ENCODE measurements at regions not wholly inside any gene's neighbourhood (a gene's known extent, or its start where the extent isn't known, plus 50 kb on each side); places are given as distances from the start of the nearest gene placed in this dataset.
"Not testable (repeated sequence)": the region's sequence is repeated elsewhere in the genome, so short reads cannot be mapped to it uniquely, and the experiment has no call there.

DNA sequence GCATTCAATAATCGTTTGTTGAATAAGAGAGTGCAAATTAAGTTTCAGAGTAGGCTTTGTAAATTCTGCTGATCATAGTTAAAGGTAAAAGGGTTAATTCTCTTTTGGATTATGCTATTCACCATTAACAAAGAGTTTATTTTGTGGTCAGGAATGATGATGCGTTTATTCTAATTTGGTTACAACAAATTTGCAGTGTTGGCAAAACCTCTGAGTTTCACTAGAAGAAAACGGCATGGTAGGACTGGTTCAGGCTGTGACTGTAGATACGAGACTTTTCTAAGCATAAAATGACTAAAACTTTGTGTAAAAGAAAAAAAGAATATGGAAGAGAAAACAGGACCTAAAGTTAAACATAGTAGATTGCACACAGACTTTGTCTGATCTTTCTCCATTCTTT is 234.7 kb downstream of the TLR4 start:
- no peak for DNase-seq (ENCODE audit: low spot score)

DNA sequence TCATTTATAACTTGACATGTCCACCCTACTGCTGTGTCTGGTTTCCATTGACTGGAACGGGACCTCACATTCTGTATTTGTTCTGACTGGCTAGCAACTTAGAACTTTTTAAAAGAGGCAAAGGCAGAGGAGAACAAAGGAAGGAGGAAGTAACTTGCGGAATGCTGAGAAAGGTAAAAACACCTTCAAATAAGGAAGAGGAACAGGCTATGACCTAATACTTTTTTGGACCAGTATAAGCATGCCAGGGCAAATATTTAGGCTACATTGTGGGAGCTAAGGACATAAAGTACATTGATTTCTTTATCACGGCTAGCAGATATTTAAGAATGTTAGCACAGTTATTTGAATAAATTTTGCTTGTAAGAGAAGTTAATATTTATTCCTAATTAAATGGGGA is 240.5 kb downstream of the TLR4 start:
- DNase-seq (ENCODE audit: low spot score) = not testable (repeated sequence)

DNA sequence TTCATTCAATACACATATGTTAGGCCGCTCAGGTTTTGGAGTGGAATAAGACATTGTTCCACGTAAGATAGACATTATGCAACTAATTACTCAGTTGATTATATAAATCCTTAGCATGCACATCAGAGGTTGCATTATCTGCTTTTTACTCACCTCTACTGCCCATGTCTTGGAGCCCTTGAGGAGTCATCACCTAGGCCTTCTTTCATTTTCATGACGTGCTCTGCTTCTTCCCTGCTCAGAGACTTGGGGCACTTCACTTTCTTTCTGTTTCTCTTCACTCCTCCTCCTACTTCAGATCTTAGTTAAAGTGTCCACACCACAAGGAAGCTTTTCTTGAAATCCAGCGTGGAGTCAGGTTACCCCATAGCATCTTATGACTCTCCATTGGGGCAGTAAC is 241.1 kb downstream of the TLR4 start:
- DNase-seq (ENCODE audit: low spot score) = no peak

DNA sequence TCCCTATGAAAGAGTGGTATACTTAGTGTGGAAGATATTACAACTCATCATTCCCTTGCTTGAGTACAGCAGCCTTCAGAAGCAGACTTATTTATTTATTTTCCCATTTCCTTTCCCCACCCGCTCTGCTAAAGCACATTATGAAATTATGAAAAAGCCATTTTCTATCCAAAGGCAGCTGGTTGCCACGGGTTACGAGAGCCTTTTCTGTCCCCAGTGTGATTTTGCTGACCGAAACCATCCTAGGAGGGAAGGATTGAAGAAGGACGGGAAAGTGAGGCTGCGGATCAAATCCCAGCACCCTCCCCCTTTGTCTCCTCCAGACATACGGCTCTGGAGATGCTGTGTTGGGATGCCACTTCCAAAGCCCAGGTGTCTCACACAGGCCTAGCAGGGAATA is 246.9 kb downstream of the TLR4 start:
- no peak for DNase-seq (ENCODE audit: low spot score)

DNA sequence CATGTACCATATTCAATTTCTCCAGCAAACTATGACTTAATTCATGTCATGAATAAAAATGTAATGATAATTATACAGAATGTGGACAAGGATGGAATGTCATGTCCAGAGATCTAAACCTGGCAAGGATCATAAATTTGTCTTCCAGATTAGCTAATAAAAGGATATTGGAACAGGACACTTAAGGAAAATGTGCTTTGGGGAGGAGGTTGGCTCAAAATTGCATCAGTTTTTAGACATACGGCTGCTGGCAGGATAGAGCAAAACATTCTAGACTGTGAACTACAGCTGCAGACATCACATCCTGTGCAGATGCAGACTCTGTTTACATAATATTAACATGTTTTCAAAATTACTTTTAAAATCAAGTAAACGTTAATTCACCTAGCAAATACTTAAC is 248.4 kb downstream of the TLR4 start:
- DNase-seq (ENCODE audit: low spot score) = no peak

DNA sequence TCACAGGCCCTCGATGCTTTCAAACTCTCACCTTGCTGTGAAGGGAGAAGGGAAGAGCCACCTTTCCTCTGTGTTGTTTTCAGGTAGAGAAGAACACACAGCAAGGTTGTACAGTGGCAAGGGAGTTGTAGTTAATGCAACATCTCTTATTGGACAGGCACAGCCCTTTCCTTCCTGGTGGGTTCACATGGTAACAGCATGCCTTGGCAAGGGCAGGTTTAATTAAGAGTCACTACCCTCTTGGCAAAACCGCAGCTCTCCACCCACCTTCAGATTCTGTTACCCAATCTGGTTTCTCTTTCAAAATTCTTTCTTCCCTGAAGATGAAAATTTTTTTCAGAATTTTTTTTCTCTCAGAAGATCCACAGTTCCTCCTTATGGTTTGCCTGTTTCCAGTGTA is 253.1 kb downstream of the TLR4 start:
- DNase-seq (ENCODE audit: low spot score) = no peak

DNA sequence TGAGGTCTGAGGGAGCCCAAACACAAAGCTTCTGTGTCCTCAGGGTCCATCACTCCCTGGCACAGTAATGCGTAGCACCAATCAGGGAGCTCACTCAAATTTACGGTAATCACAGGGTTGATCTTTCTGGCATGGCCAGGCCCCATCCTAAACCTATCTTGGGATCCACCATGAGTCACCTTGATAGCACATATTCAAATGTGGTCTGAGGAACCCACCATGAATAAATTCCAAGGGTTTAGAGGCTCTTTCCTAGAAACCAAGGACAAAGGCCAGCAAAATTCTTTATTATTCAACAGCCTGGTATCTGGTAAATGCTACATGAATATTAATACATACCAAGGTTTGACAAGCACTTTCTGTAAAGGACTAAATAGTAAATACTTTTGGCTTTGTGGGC is 254.5 kb downstream of the TLR4 start:
- no peak for DNase-seq (ENCODE audit: low spot score)

DNA sequence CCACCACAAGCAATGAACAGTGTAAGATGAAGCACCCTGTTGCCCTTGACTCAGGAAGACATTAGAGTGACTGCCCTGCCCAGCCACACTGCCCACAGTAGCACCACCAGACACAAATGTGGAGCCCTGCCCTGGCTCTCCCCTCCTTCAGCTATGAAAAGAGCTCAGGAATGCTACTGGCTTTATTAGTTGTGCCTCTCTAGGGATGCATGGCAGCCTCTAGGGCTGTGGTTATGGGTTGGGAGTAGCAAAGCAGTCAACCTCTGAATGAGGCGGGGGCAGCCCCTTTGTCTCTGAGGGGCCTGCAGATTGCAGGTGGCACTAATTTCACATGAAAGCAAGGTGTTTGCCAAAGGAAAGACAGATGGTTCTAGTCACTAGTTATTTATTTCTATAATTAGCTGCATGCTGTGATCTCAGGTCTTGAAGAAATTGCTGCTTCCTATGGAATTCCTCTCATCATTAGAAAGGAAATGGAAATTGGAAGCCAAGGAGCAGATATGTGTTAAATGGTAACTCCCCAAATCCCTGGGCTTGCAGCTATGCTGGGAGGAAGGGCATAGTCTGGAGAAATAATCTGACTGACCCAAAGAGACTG is 259.4 kb downstream of the TLR4 start:
- DNase-seq (ENCODE audit: low spot score) = no peak

DNA sequence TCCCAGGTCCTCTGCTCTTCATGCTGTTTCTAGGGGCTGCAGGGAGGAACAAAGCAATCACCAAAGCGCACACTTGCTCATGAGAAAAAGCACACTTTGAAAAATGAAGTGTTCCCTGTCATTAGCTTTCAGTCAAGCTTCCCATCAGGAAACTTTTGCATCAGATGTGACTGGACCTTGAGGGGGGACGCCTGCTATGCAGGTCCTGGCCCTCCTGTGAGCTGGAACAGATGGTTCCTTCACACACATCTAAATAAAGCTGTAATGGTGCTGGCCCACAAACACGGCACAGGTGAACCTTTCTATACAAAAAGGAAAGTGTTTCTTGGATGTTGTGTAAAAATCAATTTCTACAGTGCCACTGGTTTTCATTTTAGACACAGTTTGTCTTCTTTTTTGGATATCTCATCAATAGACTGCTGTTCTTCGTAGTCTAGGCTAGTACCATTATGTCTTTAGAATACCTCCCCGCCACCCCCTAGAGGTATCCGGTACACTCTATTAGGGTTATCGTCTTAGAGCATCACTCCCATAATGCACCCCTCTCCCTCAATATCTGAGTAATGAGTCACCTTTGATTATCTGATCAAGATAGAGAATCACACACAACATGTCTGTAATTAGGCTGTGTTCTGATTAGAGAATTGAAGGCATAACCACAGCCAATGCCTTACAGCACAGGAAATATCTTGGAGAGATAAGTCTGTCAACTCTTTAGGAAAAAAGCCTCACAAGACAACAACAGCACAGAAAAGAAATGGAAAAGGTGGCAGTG is 266.3 kb downstream of the TLR4 start:
- no peak for DNase-seq (ENCODE audit: low spot score)

DNA sequence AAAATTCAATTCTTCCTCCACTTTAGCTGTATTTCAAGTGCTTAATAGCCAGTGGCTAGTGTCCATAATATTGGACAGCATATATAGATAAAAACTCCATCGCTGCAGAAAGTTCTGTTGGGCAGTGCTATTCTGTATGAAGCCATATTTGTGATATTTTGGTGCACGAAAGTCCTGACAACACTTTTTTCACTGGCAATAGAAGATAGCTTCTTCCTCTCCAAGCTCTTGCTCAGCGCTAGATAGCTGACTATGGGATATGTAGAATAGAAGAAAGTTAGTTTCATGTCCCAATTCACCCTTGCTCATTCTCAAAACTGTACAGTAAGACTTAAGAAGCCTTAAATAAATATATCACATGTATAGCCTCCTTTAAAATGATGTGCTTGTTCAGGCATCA is 269.9 kb downstream of the TLR4 start:
- no peak for DNase-seq (ENCODE audit: low spot score)

DNA sequence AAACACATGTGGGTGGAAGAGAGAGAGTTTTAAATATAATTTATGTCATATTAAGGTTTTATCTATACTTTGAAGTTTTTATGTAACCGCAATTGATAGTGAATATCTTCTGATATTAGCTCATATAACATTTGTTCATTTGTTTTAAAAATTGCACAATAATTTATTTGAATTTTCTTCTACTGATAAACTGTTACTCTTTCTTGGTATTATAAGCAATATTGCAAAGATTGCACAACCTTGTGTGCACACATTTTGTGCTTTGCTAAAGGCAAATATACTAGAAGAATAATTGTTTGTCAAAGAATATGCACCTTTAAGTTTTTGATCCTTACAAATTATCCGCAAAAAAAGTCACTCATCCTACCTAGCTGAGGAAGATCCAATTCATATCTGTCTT is 275.7 kb downstream of the TLR4 start:
- no peak for DNase-seq (ENCODE audit: low spot score)

DNA sequence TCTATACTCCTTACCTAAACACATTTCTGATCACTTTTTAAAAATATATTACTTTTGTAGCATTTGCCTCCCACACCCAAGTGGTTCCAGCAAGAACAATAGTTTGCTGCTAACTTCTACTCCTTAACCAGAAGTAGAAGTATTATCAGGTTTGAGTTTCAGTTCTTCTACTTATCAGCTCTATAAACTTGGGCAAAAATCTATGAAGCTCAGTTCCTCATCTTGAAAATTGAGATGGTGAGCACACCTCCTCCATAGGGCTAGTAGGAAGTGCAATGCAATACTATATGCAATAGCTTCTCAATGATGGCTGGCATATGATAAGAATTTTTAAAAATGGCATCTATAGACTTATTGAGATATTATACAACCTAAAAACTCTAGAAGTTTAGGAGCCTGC is 283.7 kb downstream of the TLR4 start:
- no peak for DNase-seq (ENCODE audit: low spot score)

DNA sequence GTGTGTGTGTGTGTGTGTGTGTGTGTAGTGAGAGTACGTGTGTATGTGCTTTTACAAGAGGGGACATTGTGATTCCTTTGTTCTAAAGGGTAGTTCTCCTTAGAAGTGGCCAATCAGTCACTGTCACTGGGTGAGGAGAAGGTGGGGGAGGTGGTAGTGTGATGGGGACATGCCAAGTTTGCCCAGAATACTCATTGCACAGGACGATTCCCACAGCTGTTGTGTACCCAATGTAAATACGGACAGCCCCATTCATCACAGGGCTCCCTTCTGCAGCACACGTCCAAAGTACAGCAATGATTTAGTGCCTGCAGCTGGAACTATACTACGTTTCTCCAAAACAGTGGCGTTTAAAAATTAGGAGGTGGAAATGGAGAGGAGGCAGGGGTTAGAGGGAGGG is 287.8 kb downstream of the TLR4 start:
- no peak for DNase-seq (ENCODE audit: low spot score)

DNA sequence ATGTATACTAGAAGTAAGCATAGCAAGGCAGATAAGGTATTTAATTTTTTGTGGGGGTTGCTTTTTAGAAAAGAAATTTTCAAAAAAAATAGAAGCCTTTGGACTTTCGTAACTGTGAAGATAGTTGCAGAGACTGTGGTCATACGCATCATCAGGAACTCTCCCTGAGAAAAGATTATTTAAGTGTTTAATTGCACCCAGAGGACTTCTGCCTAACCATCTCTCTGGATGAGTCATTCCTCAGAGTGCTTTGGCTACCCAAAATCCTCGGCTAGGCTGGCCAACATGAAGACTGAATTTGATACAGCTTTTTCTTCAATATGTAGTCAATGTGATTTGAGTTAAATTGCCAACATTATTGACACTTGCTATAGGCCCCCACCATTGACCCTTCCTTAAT is 296.4 kb downstream of the TLR4 start:
- DNase-seq (ENCODE audit: low spot score) = no peak

DNA sequence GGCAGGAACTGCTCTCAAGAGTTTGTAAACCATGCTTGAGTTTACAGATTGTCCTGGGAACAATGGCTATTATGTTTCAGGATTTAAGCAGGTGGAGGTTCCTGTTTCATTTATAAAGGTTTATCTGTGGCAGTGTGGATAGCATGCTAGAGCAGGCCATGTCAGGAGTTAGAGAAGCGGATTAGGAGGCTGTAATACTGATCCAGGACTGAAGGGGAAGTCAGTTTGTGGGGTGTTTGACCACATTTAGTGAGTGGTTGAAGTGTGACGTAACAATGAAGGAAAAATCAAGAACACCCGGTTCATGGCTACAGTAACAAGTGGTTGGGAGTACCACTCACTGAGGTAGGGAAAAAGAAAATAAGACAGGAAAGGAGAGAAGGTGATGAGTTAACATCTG is 299.0 kb downstream of the TLR4 start:
- no peak for DNase-seq (ENCODE audit: low spot score)

DNA sequence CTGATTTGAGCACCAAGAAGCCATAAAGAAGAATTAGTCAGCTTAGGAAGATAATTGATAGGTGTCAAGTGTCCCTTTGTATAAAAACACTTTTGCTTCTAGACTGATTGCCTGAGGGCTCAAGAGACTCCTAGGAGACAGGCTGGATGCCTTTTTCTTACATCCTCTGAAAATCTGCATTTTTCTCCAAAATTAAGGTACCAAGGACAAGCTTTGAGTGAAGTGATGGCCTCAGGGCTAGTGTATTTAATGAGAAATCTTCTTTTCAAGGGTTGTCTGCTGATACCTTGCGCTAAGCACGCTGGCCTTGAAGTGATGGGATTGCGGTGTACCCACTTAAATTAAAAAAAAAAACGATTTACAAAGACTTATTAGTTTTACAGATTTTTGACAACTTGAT is 304.0 kb downstream of the TLR4 start:
- DNase-seq (ENCODE audit: low spot score) = no peak

DNA sequence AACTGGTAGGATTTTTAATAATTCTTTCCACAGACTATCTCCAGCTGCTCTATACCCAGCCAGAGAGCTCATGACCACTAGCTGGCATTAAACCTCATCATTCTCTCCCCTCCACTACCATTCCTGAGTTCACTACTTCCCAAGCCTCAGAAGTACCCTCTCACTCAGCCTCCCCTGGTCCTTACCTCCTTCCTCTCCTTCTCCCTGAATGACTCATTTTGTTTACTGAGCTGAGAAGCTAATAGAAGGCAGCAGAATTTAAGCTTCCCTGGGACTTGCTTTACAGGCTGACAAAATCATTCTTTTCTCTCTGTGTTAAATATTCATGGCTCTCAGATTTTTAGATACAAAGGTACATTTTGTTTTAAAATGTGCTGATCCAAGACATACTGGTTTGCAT is 305.4 kb downstream of the TLR4 start:
- DNase-seq (ENCODE audit: low spot score) = no peak

DNA sequence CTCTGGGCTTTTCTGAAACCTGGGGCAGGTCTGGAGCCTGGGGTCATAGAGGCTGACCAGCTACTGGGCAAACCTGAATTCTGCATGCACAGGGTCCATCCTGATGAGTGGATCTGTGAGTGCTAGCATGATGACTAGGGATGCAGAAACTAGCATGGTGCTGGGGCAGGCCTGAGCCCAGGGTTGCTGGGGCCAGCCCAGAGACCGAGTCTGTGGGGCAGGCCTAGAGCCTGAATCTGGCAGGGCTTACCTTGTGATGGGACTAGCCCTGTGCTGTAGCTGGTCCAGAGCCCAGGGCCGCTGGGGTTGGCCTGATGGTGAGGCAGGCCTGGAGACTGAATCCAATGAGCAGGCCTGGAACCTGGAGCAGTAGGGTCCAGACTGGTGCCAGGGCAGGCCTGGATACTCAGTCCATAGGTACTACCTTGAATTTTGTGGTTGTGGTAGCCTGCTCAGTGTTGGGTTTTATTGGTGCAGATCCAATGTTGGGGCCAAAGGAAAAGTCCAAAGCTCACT is 313.5 kb downstream of the TLR4 start:
- no peak for DNase-seq (ENCODE audit: low spot score)

DNA sequence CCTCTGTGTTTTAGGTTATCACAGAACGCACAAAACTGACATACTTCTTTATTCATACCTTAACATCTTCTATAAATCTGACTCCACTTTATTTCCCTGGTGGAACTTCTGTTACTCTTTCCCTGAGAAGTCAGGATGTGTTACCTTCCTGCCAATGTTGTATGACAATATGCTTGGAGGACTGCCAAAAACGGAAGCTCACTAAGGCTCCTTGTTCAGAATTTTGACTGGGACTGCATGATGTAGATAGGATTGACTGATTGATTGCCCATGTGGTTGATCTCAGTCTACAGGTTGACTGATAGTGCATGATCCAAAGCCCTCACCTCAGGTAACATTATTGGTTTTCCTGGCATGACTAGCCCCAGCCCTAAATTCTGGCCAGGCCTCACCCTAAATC is 319.4 kb downstream of the TLR4 start:
- no peak for DNase-seq (ENCODE audit: low spot score)

DNA sequence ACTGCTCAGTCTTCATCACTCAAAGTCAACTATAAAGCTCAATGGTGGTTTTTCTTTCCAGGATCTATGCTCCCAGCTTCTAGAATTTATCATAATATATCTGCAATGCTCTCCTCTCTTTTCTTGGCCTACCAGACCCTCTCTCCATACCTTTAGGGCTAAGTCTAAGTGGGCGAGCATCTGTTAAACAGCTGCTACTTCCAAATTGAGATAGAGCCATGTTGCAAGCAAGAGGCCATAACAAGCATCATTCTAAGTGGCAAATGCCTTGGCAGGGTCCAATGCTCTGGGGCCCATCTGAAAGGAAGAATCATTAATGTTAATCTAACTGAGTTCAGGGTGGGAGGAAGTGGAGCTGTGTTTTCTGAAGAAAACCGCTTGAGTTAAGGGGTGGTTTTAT is 324.0 kb downstream of the TLR4 start:
- no peak for DNase-seq (ENCODE audit: low spot score)

DNA sequence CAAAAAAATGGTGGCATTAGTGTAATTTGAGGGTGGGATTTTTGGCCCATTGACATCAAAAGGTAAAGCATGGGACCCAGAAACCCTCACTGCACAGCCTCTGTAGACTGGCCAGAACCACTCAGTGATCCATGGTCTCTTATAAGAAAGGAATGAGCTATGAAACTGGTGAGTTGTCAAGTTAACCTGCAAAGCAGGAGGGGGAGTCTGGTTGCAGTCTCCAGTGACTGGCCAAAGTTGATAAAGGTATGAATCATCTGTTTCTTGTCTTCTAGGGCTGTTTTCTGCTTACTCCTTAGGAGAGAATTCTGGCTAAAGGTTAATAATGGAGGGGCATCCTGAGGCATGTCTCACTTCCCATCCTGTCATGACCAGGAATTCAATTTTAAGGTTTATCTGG is 325.2 kb downstream of the TLR4 start:
- DNase-seq (ENCODE audit: low spot score) = no peak

DNA sequence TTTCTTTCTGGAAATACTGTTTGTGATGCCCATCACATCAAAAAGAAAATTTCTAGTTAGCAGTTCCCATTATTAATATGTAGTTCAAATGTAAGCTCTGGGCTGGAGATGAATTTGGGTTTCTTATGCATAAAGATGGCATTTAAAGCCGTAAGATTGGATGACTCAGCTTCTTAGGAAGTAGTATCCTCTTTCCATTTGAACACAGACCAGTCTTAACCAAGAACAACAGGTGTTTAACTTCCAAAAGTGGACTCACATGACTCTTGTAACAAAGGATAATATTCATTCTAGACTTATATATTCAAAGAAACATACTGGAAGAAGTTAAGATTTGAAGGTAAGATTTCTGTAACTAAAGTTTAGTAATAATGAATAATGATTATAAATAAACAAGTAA is 330.5 kb downstream of the TLR4 start:
- DNase-seq (ENCODE audit: low spot score) = no peak

DNA sequence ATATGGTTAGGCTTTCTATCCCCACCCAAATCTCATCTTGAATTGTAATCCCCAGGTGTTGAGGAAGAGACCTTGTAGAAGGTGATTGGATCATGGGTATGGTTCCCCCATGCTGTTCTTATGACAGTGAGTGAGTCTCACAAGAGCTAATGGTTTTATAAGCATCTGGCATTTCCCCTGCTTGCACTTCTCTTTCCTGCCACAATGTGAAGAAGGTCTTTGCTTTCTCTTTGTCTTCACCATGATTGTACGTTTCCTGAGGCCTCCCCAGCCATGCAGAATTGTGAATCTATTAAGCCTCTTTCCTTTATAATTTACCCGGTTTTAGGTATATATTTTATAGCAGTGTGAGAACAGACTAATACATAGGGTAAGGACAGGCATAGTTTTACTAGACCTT is 334.5 kb downstream of the TLR4 start:
- no peak for DNase-seq (ENCODE audit: low spot score)

DNA sequence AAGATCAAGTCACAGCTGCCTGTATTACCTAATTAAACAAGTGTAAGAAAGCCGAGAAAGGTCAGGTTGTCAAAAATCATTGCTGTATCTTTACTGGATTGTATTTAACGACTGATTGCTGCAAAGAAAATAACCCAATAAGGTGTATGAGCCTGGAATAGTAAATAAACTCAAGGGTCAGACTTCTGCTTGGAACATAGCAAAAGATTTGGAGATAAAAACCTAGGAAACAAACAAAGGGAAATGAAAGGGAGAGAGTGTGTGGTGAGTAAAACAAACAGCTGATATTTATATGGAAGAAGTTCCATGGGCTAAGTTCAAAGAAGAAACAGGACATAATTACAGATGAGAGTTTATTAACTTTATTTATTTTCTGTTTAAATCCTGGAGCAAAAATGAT is 354.0 kb downstream of the TLR4 start:
- DNase-seq (ENCODE audit: low spot score) = no peak
